ENCODE measurements at regions not wholly inside any gene's neighbourhood (a gene's known extent, or its start where the extent isn't known, plus 50 kb on each side); places are given as distances from the start of the nearest gene placed in this dataset.

DNA sequence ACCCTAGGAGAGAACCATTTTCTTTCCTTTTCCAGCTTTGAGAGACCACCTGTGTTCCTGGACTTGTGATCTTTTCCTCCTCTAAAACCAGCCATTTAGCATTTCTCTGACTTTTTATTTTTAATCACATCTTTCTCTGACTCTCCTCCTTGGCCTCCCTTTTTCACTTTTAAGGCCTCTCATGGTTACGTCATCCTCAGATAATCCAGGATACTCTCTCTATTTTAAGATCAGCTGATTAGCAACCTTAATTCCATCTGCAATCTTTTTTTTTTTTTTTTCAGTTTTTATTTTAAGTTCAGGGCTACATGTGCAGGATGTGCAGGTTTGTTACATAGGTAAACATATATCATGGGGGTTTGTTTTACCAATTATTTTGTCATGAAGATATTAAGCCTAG, 54.0 kb downstream of the RFPL4B start:
- Histone ChIP-seq H3K27me3 (no peaks in the 10 kb centered on the region), H3K9me3 (no peaks in the 10 kb centered on the region), H3K4me1 (no peaks in the 10 kb centered on the region), H3K27ac (no peak overlapping the region), H3K36me3 (no peaks in the 10 kb centered on the region), H3K4me3 (no peak overlapping the region)
- intact Hi-C loops (cut with DNase I; ENCODE audit: low total_unique reads) = no loop called here
- TF ChIP-seq, protein P1, sequence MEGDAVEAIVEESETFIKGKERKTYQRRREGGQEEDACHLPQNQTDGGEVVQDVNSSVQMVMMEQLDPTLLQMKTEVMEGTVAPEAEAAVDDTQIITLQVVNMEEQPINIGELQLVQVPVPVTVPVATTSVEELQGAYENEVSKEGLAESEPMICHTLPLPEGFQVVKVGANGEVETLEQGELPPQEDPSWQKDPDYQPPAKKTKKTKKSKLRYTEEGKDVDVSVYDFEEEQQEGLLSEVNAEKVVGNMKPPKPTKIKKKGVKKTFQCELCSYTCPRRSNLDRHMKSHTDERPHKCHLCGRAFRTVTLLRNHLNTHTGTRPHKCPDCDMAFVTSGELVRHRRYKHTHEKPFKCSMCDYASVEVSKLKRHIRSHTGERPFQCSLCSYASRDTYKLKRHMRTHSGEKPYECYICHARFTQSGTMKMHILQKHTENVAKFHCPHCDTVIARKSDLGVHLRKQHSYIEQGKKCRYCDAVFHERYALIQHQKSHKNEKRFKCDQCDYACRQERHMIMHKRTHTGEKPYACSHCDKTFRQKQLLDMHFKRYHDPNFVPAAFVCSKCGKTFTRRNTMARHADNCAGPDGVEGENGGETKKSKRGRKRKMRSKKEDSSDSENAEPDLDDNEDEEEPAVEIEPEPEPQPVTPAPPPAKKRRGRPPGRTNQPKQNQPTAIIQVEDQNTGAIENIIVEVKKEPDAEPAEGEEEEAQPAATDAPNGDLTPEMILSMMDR (IDR thresholded peaks at IDR 0.05) = no peak
- no peak for DNase-seq

DNA sequence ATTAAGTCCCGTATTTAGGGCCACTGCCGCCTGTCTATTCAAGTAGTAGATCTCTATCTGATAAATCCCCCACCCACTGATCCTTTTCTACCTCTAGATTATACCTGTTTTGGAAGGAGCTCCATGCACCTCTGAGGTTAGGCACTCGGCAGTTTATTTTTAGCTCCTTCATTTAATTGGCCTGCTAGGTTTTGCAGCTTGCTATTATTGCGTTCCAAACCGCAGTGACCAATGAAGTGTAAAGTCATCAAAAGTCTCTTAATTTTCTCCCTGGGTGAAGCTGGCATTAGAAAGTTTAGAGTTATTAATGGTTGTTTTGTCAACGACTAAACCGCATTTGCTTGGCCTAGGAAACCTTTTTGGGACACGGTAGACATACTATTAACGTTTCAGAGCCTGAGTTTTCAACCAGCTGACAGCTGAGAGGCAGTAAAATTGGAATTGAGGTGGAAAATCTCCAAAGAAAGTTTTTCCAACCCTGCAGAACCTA, 60.0 kb downstream of the RFPL4B start:
- no peaks in the 10 kb centered on the region for H3K27me3 ChIP-seq
- H3K9me3 ChIP-seq = no peaks in the 10 kb centered on the region
- no peak overlapping the region for H3K27ac ChIP-seq
- intact Hi-C loops (cut with DNase I; ENCODE audit: low total_unique reads) = no loop called here
- TF ChIP-seq, protein P1 (IDR thresholded peaks at IDR 0.05) = no peak
- DNase-seq = no peak
- no peaks in the 10 kb centered on the region for H3K4me1 ChIP-seq
- no peak overlapping the region for H3K4me3 ChIP-seq
- no peaks in the 10 kb centered on the region for H3K36me3 ChIP-seq

DNA sequence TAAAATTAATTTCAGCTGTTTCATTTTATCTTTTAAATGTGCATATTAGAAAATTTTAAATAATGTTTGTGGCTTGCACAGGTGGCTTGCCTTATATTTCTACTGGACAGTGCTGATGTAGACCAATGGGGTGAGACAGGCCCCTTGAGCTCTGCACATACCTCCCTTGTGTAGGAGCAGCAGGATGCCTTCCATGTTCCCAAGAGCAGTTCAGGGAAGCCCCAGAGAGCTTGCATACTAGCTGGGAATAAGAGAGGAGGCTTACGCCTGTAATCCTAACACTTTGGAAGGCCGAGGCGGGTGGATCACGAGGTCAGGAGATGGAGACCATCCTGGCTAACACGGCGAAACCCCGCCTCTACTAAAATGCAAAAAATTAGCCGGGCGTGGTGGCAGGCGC, 61.4 kb downstream of the RFPL4B start:
- Histone ChIP-seq H3K9me3 (no peaks in the 10 kb centered on the region), H3K36me3 (no peaks in the 10 kb centered on the region), H3K27me3 (no peaks in the 10 kb centered on the region), H3K4me3 (no peak overlapping the region), H3K27ac (no peak overlapping the region), H3K4me1 (no peaks in the 10 kb centered on the region)
- intact Hi-C loops (cut with DNase I; ENCODE audit: low total_unique reads) = no loop called here
- TF ChIP-seq, protein P1 (IDR thresholded peaks at IDR 0.05) = no peak
- DNase-seq = no peak

DNA sequence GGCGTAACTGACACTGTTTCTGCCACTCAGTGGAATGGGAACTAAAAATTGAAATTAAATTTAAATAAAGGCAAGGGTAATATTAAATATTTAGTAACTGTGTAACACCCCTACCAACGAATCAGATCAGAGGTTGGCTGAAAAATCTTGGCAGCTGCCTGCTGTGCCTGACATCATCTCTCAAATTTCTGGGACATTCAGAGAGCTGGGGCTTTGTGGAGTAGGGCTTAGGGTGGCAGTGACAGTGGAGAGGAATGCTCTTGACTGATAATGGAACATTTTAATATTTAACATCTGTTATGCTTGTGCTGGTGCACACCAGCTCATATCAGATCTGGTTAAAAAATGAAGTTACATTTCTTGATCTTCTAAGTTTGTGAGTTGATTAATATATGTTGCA, 62.2 kb downstream of the RFPL4B start:
- intact Hi-C loops (cut with DNase I; ENCODE audit: low total_unique reads) = no loop called here

DNA sequence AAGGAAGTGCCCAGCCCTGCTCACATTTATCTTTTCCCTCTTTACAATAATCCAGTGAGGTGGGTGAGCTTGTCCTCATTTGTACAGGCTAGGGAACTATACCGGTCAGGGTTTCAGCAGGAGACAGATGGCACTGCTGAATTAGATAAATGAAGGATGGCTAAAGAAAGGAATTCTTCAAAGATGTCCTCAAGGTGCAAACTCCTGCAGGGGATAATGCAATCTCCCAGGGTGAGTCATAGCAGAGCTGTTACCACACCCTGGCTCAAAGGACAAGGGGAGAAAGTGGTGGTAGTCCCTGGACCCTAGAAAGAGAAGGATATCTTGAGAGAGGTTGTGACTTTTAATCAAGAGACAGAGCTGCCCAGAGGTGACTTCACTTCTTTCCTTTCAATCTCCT, 66.7 kb downstream of the RFPL4B start:
- TF ChIP-seq, protein P1 (IDR thresholded peaks at IDR 0.05) = no peak
- Histone ChIP-seq H3K27ac (no peak overlapping the region), H3K9me3 (peaks cover 0 to 7% (median 0%) of the 10 kb centered on the region in 3 donors), H3K36me3 (no peaks in the 10 kb centered on the region), H3K4me1 (no peaks in the 10 kb centered on the region), H3K27me3 (no peaks in the 10 kb centered on the region), H3K4me3 (no peak overlapping the region)
- intact Hi-C loops (cut with DNase I; ENCODE audit: low total_unique reads) = no loop called here
- DNase-seq = no peak

More for the DNA sequence above, 62.2 kb downstream of the RFPL4B start:
- H3K27ac ChIP-seq = no peak overlapping the region
- H3K4me3 ChIP-seq = no peak overlapping the region
- DNase-seq = no peak
- TF ChIP-seq, protein P1 (IDR thresholded peaks at IDR 0.05) = no peak
- no peaks in the 10 kb centered on the region for H3K4me1 ChIP-seq
- no peaks in the 10 kb centered on the region for H3K27me3 ChIP-seq
- no peaks in the 10 kb centered on the region for H3K9me3 ChIP-seq
- no peaks in the 10 kb centered on the region for H3K36me3 ChIP-seq

DNA sequence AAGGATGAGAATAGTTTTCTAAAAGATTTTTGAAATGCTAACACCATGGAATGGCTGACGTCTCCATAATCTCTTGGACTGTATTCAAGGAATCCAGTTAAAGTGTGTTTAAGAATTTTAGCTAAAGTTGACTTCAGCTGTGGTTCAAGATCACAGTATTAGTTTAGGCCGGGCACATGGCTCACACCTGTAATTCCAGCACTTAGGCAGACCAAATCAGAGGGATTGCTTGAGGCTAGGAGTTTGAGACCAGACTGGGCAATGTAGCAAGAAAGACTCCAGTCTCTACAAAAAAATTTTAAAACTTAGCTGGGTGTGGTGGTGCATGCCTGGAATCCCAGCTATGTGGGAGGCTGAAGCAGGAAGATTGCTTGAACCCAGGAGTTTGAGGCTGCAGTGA, 68.2 kb downstream of the RFPL4B start:
- no peaks in the 10 kb centered on the region for H3K27me3 ChIP-seq
- H3K4me1 ChIP-seq = no peaks in the 10 kb centered on the region
- peaks cover 0 to 7% (median 0%) of the 10 kb centered on the region in 3 donors for H3K9me3 ChIP-seq
- H3K4me3 ChIP-seq = no peak overlapping the region
- intact Hi-C loops (cut with DNase I; ENCODE audit: low total_unique reads) = no loop called here
- no peak overlapping the region for H3K27ac ChIP-seq
- TF ChIP-seq, protein P1 (IDR thresholded peaks at IDR 0.05) = no peak
- H3K36me3 ChIP-seq = no peaks in the 10 kb centered on the region
- no peak for DNase-seq

All from tibial artery (tissue), 4 donors.